ENCODE measurements at regions not wholly inside any gene's neighbourhood (a gene's known extent, or its start where the extent isn't known, plus 50 kb on each side); places are given as distances from the start of the nearest gene placed in this dataset.

- TF ChIP-seq CTCF (IDR thresholded peaks at IDR 0.05; ENCODE audit: insufficient read depth, low read length, poor library complexity, severe bottlenecking) (no peak), EZH2phosphoT487 (conservative IDR thresholded peaks at IDR 0.05; ENCODE audit: low read length) (no peak)
Observed at GRCh38 chr21:23093259-23093658, 2095.1 kb downstream of the NCAM2 start.
